ENCODE measurements at regions not wholly inside any gene's neighbourhood (a gene's known extent, or its start where the extent isn't known, plus 50 kb on each side); places are given as distances from the start of the nearest gene placed in this dataset.

DNA sequence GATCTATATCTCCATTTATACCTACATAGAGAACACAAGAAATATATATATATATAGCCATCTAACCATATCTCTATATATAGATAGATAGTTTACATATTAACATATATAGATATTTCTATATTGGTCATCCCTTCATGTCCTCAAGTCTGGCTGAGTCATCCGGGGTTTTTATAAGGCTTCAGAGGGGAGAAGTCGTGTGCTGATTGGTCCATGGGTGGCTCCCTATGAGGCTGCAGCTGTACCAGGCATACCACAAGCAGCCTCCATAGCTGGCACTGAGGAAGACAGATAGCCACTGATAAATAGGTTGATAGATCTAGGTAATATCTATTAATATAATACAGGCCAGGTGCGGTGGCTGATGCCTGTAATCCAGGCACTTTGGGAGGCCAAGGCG is 618.3 kb upstream of the SETBP1 start:
- no peak for TF ChIP-seq POLR2AphosphoS5 (IDR thresholded peaks at IDR 0.05; ENCODE audit: borderline replicate concordance, low read depth, low read length)
- no peak for TF ChIP-seq EZH2 (IDR thresholded peaks at IDR 0.05)

All from SK-N-MC (cell line).